NCI-H1694 (cell line): ENCODE measurements at regions not wholly inside any gene's neighbourhood (a gene's known extent, or its start where the extent isn't known, plus 50 kb on each side); places are given as distances from the start of the nearest gene placed in this dataset.

ENCODE experiments used
- DNase-seq: peaks from one replicate; lab custom pipeline; 2025; lab: John Stamatoyannopoulos, UW

DNA sequence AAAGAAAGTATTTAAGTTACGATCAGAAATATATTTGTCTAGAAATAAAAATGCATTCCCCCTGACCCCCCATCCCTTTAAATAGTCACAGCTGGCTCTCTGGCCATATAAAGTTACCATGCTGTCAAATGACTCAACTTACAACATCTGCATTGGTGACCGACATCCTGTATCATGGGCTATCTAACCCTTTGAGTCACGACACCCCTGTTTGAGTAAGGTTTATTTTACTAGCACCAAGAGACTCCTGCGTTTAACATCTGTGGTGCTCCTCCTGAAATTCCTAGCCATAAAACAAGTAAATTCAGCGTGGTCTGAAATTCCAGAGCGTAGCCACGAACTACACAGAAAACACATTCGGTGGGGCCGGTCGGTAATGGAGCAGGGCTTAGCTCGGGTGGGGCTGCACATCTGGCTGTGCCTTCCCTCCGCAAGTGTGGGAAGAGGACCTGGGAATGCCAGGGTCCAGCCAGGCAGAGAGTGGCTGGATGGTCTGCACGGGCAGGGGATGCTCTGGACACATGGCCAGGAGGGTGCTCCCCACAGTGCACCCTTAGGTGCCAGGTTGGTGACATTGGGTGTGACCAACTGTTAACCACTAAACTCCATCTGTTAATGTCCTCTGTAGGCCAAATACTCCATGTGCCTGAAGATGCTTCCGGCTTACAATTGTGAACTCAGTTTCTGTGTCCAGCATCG is 53.0 kb upstream of the CLDN14 start:
- DNase-seq = no peak

DNA sequence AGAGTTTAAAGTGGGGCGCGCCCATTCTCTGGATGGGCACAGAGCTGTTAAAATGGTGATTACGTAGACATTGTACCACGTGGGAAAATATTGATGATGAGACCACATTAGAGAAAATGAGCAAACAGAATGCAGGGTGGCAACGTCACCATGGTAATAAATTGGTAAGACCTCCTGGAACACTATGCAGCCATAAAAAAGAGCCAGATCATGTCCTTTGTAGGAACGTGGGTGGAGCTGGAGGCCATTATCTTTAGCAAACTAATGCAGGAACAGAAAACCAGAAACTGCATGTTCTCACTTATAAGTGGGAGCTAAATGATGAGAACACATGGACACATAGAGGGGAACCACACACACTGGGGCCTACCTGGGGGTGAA is 53.5 kb upstream of the CLDN14 start:
- DNase-seq = no peak

DNA sequence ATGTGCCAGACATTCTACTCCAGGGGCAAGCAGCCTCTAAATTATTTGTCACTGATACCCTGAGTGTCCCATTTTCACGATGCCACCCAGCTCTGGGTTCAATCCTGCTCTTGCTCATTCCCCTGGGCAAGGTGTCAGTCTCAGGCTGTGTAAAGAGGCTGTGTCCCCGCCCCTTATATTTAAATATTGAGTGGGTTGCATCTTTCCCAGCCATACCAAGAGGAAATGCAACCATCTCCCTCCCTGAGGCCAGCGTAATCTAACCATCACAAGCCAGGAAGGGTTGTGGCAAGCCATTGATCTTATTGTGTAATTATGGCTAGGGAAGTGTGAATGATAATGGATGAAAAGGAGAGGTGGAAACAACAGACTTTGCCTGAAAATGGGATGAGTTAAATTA is 54.7 kb upstream of the CLDN14 start:
- DNase-seq = no peak

DNA sequence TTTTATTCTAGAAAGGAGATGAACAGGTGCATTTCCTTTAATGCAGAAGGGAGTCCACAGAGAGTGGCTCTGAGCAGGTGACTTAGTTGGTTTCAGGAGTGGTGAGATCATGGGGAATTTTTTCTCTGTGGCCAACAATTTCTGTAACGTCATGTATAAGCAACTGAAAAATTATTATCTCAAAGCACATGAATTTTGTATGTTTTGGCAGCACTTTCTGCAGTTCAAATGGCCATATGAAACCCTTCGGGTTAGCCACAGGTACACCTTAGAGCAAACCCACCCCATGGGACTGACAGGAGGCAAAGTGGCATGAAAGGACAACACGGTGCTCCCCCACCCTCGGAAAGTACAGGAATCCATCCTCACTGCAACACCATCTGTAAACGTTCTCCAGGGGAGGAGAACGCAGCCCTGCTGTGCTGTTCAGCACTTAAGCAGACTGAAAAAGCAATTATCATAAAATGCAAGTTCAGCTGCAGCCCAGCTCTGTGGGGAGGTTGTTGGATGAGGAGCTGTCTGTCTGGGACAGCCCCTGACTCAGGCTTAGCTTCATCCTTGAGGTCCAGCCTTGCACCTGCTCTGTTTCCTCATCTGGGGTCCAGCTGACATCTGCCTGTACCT is 55.8 kb upstream of the CLDN14 start:
- no peak for DNase-seq

DNA sequence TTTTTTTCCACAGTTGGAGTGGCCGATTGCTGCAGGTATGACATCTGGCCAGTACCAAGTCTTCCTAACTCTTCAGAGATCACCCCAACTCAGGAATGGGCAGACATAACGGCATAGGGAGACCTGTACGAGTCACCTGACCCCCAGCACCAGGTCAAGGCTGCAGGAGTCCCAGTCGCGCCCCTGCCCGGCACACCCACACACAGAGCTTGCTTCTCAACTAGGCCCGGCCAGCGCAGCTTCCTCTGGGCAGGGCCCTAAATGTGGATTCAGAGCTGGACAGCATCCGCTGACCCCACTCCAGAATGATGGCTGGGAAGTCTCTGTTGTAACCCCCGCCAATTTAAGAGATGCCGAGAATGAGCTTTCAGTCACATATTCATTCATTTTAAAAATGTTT is 58.8 kb upstream of the CLDN14 start:
- DNase-seq = no peak

DNA sequence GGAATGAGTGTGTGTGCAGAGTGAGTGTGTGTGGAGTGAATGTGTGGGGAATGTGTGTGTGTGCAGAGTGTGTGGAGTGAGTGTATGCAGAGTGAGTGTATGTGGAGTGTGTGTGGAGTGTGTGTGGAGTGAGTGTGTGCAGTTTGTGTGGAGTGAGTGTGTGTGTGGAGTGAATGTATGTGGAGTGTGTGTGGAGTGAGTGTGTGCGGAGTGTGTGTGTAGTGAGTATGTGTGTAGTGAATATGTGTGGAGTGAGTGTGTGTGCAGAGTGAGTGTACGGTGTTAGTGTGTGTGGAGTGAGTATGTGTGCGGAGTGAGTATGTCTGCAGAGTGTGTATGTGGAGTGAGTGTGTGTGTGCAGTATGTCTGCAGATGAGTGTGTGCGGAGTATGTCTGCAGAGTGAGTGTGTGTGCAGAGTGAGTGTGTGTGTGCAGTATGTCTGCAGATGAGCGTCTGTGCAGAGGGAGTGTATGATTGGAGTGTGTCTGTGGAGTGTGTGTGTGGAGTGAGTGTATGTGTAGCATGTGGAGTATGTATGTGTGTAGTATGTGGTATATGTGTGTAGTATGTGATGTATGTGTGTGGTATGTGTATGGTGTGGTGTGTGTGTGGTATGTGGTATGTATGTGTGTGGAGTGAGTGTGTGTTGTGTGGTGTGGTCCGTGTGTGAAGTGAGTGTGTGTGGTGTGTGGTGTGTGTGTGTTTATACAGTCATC is 59.7 kb upstream of the CLDN14 start:
- no peak for DNase-seq

DNA sequence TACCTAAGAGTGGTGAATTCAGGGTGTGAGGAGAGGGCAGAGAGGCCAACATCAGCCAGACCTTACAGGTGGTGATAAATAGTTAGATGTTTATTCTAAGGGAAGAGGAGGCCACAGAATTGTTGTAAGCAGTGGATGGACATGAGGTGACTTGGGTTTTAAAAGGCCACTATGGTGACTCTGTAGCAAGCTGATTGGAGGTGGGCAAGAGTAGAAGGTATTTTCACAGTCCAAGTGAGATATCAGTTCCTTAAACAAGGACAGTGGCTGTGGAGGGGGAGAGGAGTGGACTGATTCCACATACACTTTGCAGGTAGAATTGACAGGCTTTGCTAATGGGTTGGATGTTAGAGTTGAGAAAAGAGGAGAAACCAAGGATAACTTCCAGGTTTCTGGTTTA is 60.8 kb upstream of the CLDN14 start:
- DNase-seq = no peak

DNA sequence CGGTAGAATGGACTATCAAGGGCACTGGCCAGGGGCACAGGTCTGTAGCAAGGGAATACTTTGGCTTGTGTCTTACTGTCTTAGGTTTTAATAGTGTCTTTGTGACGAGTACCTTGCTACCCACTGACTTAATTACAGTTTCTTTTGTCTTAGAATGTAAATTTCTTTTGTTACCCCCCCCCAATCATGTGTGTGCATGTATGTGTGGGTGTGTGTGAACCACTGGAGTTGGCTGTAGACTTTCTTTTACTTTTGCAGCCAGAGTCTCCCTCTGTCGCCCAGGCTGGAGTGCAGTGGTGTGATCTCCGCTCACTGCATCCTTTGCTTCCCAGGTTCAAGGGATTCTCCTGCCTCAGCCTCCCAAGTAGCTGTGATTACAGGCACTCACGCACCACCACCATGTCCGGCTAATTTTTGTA is 61.8 kb upstream of the CLDN14 start:
- no peak for DNase-seq

DNA sequence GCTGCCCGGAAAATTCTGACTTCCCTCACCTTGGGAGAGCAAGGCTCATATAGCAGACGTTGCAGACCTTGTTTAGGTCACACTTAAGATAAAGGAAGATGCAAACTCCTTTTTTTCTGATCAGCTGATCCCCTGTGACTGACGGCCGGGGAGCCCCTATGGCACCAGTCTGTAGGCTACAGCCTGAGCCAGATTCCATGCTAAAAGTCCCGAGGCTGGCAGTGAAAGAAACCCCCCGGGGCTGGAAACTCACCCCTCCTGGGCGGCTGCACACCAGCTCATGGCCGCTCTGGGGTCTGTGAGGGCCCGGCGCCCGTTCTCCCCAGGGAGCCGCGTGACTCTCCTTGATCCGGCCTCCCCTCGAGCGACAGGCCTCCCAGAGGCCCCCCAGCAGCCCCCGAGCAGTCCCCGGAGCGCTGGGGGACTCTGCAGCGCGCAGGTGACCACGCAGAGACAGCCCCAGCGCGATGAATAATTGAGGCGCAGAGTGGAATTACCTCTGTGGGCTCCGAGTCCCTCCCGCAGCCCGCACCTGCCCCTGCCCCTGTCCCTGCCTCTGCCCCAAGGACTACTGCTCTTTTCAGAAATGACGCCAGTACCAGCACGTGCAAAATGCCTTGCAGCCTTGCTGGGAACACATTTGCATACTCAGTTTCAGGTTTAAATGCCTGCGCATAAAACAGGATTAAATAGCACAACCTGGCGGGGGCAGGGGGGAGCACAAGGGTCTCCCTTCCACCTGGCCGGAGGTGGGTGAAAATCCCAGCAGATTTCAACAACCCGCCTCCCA is 62.6 kb upstream of the CLDN14 start:
- no peak for DNase-seq

DNA sequence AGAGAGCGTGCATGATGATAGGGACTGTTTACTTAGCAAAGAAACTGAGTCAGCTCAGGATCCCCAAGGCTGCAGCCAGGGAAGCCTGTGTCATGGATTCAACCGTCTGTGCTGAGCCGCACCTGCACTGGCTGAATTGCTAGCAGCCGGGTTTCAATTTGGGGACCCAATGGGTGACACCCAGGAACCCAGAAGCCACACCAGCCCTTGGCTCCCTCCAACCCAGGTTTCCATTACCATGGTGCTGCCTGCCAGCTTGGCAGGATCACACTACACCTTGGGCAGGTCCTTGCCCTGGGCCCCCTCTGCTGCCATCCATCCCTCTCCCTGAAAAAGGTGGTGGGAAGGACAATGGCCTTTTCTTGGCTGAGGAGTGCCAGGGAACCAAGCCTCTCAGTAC is 64.0 kb upstream of the CLDN14 start:
- DNase-seq = no peak

DNA sequence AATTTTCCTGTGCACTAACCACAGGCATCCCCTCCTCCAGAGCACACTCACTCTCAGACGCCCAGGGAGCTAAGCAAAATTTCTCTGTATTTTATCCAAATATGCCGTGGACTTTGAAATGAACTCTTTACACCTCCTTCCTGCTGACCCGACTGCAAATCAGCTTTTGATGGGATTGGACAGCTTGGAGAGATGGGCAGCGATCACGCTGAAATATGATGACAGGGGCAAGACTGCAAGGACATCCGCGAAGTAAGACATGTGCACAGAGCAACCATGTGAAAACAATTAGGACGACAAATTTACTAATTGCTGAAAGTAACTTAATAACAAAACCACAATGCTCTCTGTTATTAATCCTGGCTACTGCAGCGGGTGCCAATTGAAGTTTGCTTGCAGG is 64.6 kb upstream of the CLDN14 start:
- no peak for DNase-seq

DNA sequence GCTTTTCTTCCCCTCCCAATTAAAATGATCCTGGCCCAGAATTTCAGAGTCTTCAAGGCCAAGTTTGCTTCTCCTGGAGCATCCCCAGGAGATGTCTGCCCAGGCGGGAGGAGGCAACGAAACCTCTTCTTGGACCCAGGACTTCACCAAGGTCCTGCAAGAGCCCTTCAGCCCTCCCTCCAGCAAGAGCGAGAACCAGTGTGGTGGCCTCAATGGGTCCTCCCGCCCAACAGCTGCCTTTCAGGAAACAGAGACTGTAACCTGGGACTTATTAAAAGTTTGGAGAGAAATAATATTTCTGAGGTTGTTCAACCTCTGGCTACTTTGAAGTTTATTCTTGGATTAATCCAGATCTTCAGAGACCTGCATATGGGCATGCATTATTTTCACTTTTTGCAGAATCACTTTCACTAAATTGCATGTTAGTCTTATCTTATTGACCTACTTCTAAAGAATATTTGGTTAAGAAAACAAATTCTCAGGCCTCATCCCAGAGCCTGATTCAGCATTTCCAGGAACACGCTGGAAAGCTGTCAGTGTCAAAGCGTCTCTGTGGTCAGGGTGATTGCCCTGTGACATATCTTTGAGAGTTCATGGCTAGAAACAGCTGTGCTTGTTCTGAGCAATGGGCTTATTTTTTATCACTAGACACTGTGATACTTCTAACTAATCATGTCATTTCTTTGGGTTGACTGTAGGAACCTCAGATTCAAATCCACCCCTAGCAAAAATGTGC is 66.0 kb upstream of the CLDN14 start:
- no peak for DNase-seq

DNA sequence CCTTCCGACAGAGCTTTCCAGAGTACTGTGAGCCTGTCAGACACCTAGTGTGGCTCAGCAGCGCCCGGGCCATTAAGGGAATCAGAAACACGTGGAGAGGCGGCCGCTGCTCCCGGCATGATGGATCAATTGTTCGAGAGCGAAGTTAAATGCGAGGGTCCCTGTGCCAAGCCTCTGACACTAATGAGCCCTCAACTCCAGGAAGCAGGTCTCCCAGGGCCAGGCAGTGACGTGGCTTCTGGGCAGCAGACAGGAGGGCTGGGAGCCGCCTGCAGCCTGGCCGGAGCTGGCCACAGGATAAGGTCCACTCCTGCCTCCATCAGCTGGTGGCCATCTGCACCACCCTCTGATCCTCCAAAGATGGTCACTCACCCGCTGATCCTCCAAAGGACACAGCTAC is 67.5 kb upstream of the CLDN14 start:
- DNase-seq = no peak

DNA sequence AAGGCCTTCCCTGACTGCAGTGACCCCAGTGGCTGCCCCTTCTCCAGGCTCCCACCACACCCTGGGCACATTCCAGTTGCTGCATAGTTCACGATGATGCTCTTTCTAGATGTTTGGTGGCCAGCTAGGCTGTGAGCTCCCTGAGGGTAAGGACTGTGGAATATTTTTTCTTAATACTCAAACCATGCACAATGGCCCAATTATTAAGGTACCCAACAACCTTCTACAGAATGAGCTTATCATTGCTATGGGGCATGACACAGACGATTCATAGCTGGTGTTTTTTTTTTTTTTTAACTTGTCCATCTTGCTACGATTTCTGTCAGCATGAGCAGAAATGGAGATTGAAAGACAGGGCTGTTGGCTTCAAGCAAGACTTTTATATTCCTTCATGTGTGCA is 68.9 kb upstream of the CLDN14 start:
- no peak for DNase-seq

DNA sequence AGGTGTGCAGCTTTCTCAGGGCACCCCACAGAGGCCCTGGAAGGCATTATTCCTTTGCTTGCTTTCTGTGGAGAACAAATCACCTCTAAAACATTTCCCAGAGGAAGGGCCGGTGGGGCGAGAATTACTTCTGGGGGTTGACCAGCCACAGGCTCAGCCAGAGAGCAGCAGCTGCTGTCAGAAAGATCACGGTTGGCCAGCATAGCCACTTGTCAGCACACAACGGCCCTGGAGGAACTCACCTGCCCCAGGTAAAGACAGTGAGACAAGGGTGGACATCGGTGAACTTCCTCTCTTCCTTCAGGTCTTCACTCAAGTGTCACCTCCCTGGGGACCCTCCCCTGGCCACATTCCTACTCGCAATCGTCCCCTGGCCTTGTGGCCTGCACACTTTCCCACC is 69.5 kb upstream of the CLDN14 start:
- no peak for DNase-seq

DNA sequence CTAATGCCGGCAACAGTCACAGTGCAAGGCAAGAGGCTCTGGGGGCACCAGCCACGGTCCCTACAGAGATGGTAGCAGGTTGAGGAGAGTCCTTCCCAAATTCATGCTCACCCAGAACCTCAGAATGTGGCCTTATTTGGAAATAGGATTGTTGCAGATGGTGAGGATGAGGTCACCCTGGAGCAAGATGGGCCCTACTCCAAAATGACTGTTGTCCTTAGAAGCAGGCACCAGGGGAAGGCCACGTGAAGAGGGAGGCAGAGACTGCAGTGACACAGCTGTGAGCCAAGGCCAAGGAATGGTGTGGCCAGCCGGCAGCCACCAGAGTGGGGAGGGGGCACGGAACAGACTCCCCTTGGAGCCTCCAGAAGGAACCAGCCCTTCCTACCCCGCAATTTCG is 70.8 kb upstream of the CLDN14 start:
- DNase-seq = no peak

DNA sequence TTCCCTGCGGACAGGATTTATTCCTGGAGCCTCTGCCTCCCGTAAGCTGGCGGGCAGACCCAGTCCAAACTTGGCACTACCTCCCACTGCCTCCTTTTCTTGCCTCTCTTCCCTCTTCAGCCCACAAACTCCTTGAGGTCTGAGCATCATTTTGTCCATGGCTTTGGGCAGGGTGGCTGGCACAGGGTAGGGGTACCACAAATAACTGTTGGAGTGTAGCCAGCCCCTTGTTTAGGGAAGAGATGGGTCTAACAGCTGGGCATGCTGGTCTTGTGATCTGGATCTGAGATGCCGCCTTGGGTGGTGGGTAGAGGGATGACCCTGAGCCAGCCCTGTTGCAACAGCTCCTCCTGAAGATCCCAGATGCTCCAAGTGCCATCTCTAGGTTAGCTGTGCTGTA is 71.4 kb upstream of the CLDN14 start:
- DNase-seq = no peak

DNA sequence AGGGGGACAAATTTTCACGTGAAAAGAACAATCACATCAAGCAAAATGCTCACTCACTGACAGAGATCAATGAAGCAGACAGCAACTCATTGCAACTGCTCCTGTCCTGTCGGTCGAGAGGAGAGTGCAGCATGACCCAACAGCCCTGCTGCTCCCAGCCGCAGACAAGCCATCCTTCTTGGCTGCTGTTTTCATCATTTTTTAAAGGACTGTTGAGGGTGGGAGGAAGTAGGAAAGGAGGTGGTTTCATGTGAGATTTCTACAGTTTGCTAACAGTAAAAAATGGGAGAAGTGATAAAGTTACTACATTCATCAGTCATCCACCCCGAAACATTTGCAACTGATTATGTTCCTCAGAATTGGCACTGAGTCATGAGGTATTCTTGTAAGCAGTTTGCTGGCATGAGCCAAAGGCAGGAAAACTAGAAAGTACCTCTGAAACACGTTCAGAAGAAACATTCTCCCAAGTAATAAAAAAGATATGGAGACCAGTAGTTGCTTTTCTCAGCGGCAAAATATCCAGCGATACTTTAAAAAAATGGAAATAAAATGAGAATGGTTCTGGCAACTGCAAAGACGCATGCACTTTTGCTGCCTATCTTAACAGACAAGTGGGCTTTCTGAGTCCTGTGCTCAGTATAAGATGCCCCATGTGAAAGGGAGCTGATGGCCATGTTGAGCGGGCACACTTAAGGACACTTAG is 72.0 kb upstream of the CLDN14 start:
- no peak for DNase-seq

DNA sequence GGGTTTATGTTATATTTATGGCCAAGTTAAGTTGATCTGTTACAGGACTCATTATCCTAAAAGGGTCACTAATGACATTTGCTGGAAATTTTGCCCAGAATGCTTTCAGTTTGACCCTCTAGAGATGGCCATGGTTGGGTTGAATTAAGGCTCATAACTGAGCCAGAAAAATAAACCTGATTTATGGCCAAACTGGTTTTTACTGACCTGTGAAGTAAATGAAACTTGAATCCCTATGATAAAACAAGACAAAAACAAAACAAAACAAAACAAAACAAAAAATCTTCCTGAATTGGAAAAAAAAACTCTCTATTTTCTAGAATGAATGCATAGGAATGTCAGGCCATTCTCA is 72.5 kb upstream of the CLDN14 start:
- no peak for DNase-seq

DNA sequence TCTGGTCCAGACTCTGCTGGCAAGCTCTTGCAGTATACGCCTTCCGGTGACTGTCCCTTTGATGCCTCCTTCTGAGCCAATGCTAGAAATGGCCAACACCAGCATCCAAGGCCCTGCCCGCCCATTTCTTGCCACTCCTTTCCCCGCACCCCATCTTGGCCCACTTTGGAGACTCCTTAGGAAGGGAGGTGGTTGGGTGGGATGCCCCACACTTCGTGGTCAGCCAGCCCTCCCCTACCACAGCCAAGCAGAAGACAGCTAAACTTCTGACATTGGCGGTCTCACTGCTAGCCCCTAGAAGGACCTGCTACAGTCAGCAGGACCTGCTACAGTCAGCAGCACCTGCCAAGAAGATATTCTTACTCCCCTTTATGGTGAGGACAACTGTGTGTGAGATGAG is 73.5 kb upstream of the CLDN14 start:
- no peak for DNase-seq

DNA sequence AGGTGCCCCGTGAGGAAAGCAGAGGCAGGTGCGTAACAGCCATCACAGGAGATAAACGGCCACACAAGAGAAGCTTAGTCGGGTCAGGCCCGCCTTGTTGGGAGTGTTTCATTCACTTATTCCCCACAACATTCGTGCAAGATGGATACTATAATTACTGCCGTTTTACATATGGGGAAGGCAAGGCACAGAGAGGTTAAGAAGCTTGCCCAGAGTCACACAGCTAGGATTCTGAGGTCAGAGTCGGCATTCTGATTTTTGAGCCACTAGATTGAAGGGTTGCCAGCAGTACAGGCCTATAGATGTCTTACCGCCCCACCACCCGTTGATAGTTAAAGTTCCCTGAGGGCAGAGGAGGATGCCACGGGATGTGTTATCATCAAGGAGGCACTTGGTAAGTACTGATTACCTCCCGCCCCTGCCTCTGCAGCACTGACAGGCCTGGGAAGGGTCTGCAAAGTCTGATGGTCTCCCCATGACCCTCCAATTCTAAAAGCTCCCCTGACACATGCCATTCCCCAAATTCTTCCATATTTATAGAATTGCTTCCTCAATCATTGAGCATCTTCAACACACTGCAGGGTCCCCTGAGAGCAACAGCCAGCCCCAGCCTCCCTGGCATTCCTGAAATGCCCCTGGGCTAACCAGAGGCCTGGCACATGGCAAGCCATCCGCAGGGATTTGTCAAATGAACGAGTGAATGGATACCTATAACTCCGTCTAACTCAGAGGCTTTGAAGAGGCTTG is 74.7 kb upstream of the CLDN14 start:
- no peak for DNase-seq
